WERI-Rb-1 (cell line): ENCODE measurements at regions not wholly inside any gene's neighbourhood (a gene's known extent, or its start where the extent isn't known, plus 50 kb on each side); places are given as distances from the start of the nearest gene placed in this dataset.
"Not testable (repeated sequence)": the region's sequence is repeated elsewhere in the genome, so short reads cannot be mapped to it uniquely, and the experiment has no call there.

Experiments used
- DNase-seq: peaks from one replicate; pipeline ENCODE4 v3.0.0-alpha.2; 2020
- H3K27ac ChIP-seq: fragments of 250-450 bp; sonication (Bioruptor Pico); 2 replicates; pipeline ENCODE4 v1.5.1; 2020; ENCODE audit warnings: mild to moderate bottlenecking, moderate library complexity
- H3K27me3 ChIP-seq: fragments of 250-450 bp; sonication (Bioruptor Pico); 2 replicates; pipeline ENCODE4 v1.5.1; 2021; ENCODE audit warnings: mild to moderate bottlenecking, low read depth, moderate library complexity; ENCODE audit not compliant: insufficient read depth, severe bottlenecking
- H3K36me3 ChIP-seq: fragments of 250-450 bp; sonication (Bioruptor Pico); 2 replicates; pipeline ENCODE4 v1.5.1; 2020; ENCODE audit warnings: mild to moderate bottlenecking, moderate library complexity
- H3K4me3 ChIP-seq: 2 replicates; pipeline ENCODE4 v1.5.1; 2011; ENCODE audit warnings: low read depth, mild to moderate bottlenecking, control low read depth, low read length
- H3K9me3 ChIP-seq: fragments of 250-450 bp; sonication (Bioruptor Pico); 2 replicates; pipeline ENCODE4 v1.5.1; 2021; ENCODE audit warnings: mild to moderate bottlenecking, moderate library complexity; ENCODE audit not compliant: severe bottlenecking
- CTCF ChIP-seq: IDR thresholded peaks from 2 replicates; pipeline ENCODE4 v1.5.1; 2011; ENCODE audit warnings: low read depth, mild to moderate bottlenecking, control low read depth, inconsistent platforms, low read length

- Histone ChIP-seq H3K36me3 (no peaks in the 10 kb centered on the region), H3K4me3 (no peak overlapping the region), H3K9me3 (no peaks in the 10 kb centered on the region), H3K27me3 (peaks cover 2% of the 10 kb centered on the region), H3K27ac (no peak overlapping the region)
- TF ChIP-seq CTCF: no peak
- no peak for DNase-seq
Measured at GRCh38 chr17:22278302-22279275, 586.3 kb downstream of the KCNJ18 start.

GRCh38 chr17:22286337-22287041 is 594.2 kb downstream of the KCNJ18 start:
- Histone ChIP-seq H3K9me3 (no peaks in the 10 kb centered on the region), H3K4me3 (no peak overlapping the region), H3K27ac (no peak overlapping the region), H3K27me3 (peaks cover 20% of the 10 kb centered on the region), H3K36me3 (no peaks in the 10 kb centered on the region)
- DNase-seq: no peak
- TF ChIP-seq CTCF: no peak

- H3K27ac ChIP-seq, H3K4me3 ChIP-seq, DNase-seq, H3K9me3 ChIP-seq, H3K36me3 ChIP-seq: not testable (repeated sequence)
- peaks cover 31% of the 10 kb centered on the region for H3K27me3 ChIP-seq
Measured at GRCh38 chr17:22298484-22298951, 606.2 kb downstream of the KCNJ18 start.

GRCh38 chr17:22300177-22300576 is 607.9 kb downstream of the KCNJ18 start:
- TF ChIP-seq CTCF: no peak
- no peak for DNase-seq
- H3K27ac ChIP-seq: no peak overlapping the region
- H3K9me3 ChIP-seq: no peaks in the 10 kb centered on the region
- no peaks in the 10 kb centered on the region for H3K36me3 ChIP-seq
- H3K4me3 ChIP-seq: no peak overlapping the region
- peaks cover 45% of the 10 kb centered on the region for H3K27me3 ChIP-seq

GRCh38 chr17:22300731-22301352 is 608.5 kb downstream of the KCNJ18 start:
- Histone ChIP-seq H3K4me3 (no peak overlapping the region), H3K27me3 (peaks cover 45% of the 10 kb centered on the region), H3K9me3 (no peaks in the 10 kb centered on the region), H3K27ac (no peak overlapping the region), H3K36me3 (no peaks in the 10 kb centered on the region)
- DNase-seq: no peak
- no peak for TF ChIP-seq CTCF

GRCh38 chr17:22301353-22301745 is 609.0 kb downstream of the KCNJ18 start:
- H3K27me3 ChIP-seq: peaks cover 45% of the 10 kb centered on the region
- no peak for DNase-seq
- H3K27ac ChIP-seq: no peak overlapping the region
- H3K4me3 ChIP-seq: no peak overlapping the region
- no peak for TF ChIP-seq CTCF
- no peaks in the 10 kb centered on the region for H3K9me3 ChIP-seq
- no peaks in the 10 kb centered on the region for H3K36me3 ChIP-seq
